GM21723 (cell line): ENCODE measurements at regions not wholly inside any gene's neighbourhood (a gene's known extent, or its start where the extent isn't known, plus 50 kb on each side); places are given as distances from the start of the nearest gene placed in this dataset.

Source experiments
- ATAC-seq: cut with Tn5 transposase; IDR thresholded peaks from one replicate; pipeline ENCODE4 v1.9.1; 2021; ENCODE audit warnings: mild to moderate bottlenecking, moderate library complexity; ENCODE audit not compliant: unreplicated experiment

GRCh38 chr5:110341836-110342235, 384.6 kb downstream of the TMEM232 start:
- ATAC-seq = no peak

- ATAC-seq = no peak
Observed at GRCh38 chr5:110342683-110343082, 383.8 kb downstream of the TMEM232 start.

GRCh38 chr5:110343616-110344015, 382.9 kb downstream of the TMEM232 start:
- ATAC-seq = no peak

DNA sequence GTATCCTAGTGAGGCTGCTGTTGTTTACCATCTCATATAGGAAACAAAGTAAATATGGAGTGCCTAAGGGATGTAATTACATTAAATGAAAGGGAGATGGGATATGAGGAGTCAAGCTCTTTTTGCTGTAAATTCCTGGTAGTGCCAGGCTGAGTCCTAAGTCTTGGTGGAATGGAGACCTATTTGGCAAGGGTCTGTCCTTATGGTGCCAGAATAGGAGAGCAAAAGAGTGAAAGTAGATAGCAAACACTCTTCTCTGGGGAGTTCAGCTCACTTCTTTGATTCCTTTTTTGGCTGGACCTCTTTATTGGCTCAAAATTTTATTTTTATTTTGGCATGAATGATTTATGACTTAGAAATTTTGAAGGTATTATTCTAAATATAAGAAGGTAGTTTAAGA, 380.8 kb downstream of the TMEM232 start:
- no peak for ATAC-seq

GRCh38 chr5:110346893-110347358, 379.5 kb downstream of the TMEM232 start:
- ATAC-seq = no peak

DNA sequence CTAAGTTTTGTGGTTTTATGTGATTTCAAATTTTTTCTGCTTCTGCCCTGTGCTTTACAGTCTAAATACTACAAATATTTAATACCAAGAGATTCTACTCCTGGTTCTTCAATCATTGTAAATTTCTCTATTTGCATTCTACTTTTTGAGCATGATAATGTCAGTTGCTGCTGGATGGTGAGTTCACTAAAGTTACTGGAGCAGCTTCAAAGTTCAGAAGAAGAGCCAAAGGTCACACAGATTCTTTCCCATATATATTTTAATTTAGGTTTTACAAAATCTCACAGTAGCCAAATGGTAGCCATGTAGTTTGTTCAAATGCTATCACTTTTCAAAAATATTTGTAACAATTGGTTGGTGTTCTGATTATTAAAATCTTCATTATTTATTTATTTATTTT, 378.7 kb downstream of the TMEM232 start:
- ATAC-seq = no peak

GRCh38 chr5:110351430-110351829, 375.0 kb downstream of the TMEM232 start:
- no peak for ATAC-seq

DNA sequence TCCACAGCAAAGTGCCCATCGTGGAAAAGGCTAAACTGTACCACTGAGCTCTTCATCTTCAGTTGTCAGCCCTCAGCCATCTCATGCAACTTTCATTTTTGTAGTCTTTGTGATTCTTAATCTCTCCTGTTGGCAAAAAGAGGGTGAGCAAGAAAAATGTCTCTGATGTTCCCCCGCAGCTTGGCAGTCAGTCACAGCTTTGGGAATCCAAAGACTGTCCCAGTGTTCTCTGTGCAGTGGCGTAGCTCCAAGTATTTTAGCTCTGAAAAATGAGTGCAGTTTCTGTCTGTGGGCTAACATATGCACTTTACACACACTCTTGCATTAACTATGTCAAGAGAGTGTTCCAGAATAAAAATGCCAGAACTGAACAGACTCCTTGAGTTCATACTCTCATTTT, 372.2 kb downstream of the TMEM232 start:
- ATAC-seq = no peak

GRCh38 chr5:110354915-110355644, 371.4 kb downstream of the TMEM232 start:
- no peak for ATAC-seq

GRCh38 chr5:110356677-110357076, 369.8 kb downstream of the TMEM232 start:
- no peak for ATAC-seq

GRCh38 chr5:110359221-110359620, 367.2 kb downstream of the TMEM232 start:
- no peak for ATAC-seq

DNA sequence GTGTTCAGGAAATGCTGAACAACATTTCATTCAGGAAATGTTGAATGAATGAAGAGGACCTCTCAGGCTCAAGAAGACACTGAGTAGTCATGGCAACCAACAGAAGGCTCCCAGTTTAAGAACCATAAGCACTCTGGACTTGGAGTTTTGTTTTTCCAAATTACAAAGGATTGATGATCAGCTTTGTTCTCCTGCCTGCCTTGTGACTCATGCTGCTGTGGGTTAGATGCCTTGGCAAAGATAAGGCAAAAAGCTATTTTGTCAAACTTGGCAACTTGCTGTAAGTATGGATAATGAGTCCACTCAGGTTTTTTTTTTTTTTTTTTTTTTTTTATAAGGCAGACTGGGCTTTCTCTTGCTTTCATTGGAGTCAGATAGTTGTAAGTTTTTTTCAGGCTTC, 365.0 kb downstream of the TMEM232 start:
- no peak for ATAC-seq

DNA sequence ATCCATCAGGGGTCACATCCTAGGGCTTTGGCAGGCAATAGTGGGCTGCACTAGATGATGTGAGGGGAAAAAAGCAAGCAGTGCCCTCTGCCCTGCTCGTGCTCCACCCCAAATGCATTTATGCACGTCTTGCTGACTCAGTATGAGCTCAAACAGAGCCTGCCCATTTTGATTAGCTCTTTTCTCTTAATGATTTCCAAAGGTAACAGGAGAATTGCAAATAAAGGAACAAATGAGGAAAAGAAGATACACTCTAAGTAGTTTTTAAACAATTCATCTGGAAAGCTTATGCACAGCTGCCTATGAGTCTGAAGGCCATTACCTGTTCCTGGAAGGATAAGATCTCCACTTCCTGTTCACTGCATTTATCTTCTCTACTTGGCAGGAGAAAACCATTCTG, 364.2 kb downstream of the TMEM232 start:
- ATAC-seq = no peak

- ATAC-seq = no peak
Observed at GRCh38 chr5:110366716-110367115, 359.8 kb downstream of the TMEM232 start.
